Hepatocyte (in vitro differentiated cells): ENCODE measurements at regions not wholly inside any gene's neighbourhood (a gene's known extent, or its start where the extent isn't known, plus 50 kb on each side); places are given as distances from the start of the nearest gene placed in this dataset.

Experiments
- CTCF ChIP-seq: fragments of 200-600 bp; sonication (generic); IDR thresholded peaks from 2 replicates; pipeline ENCODE4 v1.5.1; 2016; ENCODE audit warnings: antibody characterized with exemption, mild to moderate bottlenecking; ENCODE audit not compliant: poor library complexity
- EZH2phosphoT487 ChIP-seq: fragments of 200-600 bp; sonication (generic); IDR thresholded peaks from one replicate; pipeline ENCODE4 v1.6.1; 2018; ENCODE audit warnings: antibody characterized with exemption, mild to moderate bottlenecking, low read depth, moderate library complexity; ENCODE audit not compliant: unreplicated experiment, severe bottlenecking

- TF ChIP-seq CTCF, result no peak
- no peak for TF ChIP-seq EZH2phosphoT487
These were observed 82.5 kb upstream of the SULF2 start for GRCh38 chr20:47867831-47868230.
